HG02970 (cell line): ENCODE measurements at regions not wholly inside any gene's neighbourhood (a gene's known extent, or its start where the extent isn't known, plus 50 kb on each side); places are given as distances from the start of the nearest gene placed in this dataset.
"Not testable (repeated sequence)": the region's sequence is repeated elsewhere in the genome, so short reads cannot be mapped to it uniquely, and the experiment has no call there.

Experiments
- ATAC-seq: cut with Tn5 transposase; IDR thresholded peaks from one replicate; pipeline ENCODE4 v1.9.1; 2021; ENCODE audit warnings: mild to moderate bottlenecking, moderate library complexity, moderate number of reproducible peaks; ENCODE audit not compliant: unreplicated experiment, low FRiP score

DNA sequence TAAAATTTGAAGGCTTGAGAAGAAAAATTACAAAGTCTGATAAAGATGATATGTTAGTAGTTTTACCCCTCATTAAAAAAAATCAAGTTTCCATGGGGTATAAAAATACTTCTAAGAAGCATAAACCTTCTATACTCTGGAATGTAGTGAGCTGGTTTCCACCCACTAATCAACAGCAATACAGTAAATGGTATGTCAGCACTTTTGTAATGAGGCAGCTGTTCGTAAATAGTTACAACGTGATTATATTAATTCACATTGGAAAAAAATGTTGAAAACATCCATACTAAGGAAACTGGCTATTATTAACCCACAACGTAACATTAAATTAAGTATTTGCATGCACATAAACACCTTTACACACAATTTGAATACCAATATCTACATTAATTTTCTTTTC is 283.1 kb upstream of the FAM174A start:
- ATAC-seq, result no peak

DNA sequence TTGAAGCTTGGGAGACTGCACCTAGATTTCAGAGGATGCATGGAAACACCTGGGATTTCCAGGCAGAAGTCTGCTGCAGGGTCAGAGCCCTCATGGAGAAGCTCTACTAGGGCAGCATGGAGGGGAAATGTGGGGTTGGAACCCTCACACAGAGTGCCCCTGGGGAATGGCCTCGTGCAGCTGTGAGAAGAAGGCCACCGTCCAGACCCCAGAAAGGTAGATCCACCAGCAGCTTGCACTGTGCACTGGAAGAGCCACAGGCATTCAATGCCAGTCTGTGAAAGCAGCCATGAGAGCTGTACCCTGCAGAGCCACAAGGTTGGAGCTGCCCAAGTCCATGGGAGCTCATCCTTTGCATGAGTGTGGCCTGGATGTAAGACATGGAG is 285.3 kb upstream of the FAM174A start:
- ATAC-seq, result no peak

DNA sequence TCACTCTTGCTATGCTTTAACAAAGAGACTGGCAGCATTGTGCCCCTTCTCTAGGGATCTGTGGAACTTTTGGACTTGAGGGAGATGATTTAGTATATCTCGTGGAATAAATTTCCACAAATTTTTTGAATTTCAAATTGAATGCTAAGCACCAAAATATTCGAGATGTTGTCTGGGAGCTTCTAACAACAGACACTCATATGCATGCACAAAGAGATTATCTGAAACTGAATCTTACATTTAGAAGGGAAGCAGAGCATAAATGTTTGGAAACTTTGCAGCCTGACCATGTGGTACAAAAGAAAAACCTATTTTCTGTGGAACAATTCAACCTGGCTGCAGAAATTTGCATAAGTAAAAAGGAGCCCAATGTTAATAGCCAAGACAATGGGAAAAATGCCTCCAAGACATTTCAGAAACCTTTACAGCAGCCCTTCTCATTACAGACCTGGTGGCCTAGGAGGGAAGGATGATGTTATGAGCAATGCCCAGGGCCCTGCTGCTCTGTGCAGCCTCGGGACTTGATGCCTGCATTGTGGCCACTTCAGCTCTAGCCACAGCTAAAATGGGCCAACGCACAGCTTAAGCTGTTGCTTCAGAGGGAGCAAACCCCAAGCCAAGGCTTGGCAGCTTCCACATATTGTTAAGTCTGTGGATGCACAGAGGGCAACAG is 285.8 kb upstream of the FAM174A start:
- ATAC-seq, result no peak

DNA sequence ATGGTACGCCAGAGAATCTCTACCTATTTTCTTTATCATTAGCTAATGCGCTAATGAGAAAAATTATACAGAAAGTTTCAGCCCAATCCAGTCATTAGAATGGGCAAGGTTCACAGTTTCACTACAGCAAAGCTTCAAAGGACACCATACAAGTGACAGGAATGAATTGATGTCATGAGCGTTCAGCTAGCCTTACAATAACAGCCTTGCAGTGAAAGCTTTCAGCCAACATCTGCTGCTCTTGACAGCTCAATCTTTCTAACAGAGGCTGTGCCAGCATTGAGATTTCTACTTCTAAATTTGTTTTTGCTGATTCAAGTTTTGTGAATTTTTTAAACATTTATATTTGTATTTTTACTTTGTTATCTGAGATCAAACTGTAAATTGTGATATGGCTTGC is 302.4 kb upstream of the FAM174A start:
- ATAC-seq, result no peak

DNA sequence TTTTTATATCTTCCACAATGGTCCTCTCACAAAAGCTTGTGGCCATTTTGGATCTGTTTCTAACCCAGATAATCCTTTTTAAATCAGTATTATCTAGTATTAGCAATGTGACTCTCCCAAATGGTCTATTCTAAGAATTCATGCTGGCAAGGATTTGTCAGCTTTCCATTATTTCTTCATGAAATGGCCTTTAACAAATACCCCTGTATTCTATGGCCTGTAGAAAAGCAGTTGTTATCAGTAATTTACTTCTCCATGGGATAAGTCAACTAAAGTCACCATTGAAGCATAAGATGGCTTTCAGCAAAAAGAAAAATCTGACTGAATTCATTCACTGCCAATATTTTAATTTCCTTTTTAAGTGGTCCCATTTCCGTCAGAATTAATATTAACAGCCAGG is 346.4 kb upstream of the FAM174A start:
- ATAC-seq, result no peak

DNA sequence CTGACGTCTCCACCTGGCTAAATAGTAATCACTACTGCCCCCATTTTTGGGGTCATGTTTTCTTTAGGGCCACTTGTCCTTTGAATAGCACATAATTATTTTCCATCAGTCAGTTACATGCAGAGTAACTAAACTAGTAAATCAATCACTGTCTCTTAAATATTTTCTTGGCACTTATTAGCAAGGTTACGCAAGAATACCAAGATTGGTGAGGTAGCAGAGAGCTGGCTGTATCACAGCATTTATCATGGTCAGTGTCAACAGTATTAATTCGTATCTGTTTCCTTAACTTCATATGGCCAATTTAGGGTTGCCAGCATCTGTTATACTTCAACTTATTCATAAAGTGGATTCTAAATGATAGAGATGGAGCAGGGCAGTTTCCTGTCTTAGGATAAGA is 346.8 kb upstream of the FAM174A start:
- no peak for ATAC-seq

DNA sequence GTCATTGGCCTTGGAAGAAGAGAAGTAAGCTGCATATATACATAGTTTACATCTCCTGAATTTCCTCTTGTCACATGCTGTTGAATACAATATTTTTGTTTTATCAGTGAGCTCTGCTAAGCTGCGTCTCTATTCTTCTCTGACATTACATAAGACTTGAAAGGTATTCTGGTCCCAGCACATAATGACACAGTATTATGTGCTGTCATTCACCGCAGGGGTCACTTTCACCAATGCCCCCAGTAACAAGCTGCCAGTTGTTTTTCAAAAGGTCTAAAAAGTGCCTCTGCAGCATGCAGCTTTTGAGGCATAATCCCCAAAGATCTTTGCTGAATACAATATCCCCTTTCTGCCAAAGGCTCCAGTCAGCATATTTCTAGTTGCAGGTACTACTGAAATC is 349.0 kb upstream of the FAM174A start:
- no peak for ATAC-seq

DNA sequence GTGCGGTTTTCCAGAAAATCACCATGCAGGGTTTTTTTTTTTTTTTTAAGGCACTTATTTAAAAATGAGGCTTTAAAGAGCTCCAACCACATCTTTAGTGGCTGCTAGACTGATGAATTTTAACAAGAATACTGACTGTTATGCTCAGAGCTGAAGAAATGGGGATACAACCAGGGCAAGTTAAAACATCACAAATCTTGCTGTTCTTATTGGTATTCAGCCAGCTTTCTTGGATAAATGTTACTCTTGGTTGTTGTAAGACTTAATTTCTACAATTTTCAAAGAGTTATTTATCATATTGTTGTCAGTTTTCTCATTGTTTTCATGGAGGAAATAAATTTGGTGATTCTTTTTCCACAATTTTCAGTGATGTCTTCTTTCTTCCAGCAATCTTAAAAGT is 352.8 kb upstream of the FAM174A start:
- ATAC-seq, result no peak

DNA sequence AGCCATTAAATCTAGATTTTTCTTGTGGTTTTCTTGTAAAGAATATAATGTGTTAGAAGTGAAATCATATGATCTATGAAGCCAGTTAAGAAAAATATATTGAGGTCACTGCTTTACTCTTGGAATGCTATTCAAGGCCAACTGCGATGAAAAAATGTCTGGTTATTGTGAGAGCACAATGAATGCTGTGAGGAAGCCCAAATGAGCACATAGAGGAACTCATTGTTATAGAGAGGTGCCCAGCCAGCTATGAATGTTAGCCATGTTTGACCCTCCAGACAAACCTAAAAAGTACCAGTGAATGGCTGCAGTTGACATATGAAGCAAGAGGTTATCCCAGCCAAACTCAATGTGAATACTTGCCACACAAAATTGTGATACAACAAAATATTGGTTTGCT is 359.8 kb upstream of the FAM174A start:
- no peak for ATAC-seq

DNA sequence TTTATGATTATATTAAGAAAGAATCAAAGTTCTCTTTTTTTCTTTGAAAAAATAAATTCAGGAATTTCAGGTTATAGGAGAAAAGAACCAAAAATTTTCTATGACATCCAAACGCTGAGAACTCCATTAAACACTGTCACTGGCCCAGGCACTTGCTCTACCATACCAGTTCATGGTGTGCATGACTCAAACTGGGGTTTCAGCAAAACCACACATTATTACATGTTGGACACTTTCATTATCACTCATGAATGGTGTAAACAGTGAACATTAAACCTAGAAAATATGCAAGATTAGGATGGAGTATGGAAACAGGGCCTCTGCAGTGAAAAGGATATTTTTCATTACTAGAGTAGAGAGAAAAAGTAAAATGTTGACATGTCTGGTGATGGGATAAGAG is 369.9 kb upstream of the FAM174A start:
- peak; percentile 100 for ATAC-seq

DNA sequence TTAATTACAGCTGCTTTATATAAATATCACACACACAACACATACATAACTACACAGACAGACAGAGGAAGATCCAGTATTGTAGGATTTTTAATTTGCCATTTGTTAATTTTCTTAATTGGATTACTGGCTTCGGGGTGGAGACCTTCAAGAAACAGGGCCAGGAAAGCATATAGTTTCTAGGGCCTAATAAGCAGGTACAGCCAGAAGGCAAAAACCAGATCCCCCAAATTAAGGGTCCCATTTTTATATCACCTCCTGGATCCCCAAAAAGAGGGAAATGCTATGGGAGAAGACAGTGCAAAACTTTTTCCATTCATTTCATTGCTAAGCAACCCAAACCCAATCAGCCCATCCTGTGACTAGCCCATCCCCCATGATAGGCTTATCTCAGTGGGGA is 373.3 kb upstream of the FAM174A start:
- no peak for ATAC-seq

DNA sequence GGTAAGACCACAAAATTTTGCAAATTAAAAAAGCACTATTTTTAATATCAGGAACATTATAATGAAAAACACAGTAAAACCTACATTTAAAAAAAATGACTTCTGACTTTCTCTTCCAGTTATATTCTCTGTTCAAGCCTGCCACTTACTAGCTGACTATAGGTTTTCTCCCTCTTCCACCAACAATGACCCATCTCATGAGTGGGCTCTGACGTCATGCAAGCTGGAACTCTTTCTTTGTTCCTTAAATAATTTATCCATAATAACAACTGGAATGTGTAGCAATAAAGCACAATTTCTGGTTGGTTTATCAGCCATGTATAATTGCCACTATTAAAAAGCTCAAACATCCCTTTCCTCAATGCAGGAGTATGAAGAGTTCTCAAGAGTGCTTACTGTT is 378.1 kb upstream of the FAM174A start:
- ATAC-seq, result no peak

DNA sequence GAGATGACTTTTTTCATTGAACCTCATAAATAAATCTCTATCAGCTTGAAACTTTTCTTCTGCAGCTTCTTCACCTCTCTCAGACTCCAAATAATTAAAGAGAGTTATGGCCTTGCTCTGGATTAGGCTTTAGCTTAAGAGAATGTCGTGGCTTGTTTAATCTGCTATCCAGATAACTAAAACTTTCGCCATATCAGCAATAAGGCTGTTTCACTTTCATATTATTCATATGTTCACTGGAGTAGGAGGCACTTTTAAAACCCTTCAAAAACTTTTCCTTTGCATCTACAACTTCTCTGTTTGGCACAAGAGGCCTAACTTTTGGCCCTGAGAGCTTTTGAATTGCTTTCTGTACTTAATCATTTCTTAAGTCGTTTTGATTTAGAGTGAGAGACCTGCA is 386.9 kb upstream of the FAM174A start:
- ATAC-seq, result no peak

DNA sequence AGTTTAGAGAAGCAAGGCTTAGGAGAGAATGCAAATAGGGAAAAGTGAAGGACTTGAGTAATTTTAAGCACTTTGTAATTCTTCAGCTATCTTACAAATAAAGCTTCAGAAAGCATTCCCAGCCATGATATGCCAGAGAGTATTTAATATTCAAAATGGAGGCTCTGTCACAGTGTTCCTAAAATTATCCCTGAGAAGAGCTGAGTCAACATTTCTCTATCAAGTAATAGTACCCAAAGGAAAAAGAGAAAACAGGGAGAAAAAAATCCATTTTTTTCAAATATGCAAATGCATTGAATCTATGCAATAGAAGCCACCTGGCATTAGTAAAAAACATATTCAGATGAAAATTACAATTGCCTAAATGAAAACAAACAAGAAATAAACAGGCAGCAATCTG is 392.6 kb upstream of the FAM174A start:
- no peak for ATAC-seq

DNA sequence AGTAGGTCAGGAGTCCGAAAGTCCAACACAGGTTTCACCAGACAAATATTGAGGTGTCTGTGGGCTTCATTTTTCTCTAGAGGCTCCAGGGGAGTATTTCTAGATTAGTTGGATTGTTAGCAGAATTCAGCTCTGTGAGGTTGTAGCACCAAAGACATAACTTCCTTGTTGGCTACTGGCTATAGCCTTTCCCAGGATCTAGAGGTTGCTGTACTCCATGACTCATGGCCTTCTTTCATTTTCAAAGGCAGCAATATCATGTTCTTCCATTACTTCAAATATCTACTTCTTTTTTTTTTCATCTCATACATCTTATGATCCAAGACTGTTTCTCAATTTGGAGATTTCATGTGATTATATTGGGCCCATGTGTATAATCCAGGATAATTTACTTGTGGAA is 404.0 kb upstream of the FAM174A start:
- ATAC-seq, result no peak

DNA sequence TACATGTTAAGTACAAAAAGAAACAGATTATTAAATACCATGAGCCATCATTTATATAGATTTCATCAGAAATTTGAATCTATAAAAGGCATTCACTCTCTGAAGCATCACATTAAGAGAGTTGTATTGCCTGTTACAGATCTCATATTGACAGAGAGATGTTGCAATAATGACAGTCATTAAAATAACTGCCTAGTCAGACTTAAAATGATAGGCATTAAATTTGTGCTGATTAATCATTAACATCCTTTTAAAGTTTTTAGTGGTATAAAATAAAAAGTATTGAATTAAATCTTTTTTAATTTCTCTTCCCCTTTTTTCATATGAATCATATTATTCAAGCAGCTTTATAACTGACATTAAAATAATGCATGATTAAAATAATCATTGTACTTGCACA is 404.9 kb upstream of the FAM174A start:
- no peak for ATAC-seq

DNA sequence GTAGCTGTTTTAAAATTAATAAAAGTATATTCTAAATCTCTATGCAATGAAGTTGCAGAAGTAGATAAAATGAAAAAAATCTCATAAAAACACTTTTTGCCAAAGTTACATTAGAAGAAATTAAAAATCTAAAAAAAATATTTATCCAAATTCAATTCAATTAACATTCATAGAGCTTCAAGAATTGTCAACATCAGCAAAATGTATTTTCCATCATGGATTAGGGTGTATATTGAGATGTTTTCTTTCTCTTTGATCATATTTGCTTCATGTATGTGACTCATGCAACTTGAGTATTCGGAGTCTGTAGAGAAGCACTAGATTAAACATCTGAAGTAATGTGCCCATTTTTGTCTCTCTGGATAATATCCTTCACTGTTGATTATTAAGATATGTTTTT is 415.3 kb upstream of the FAM174A start:
- ATAC-seq, result no peak

DNA sequence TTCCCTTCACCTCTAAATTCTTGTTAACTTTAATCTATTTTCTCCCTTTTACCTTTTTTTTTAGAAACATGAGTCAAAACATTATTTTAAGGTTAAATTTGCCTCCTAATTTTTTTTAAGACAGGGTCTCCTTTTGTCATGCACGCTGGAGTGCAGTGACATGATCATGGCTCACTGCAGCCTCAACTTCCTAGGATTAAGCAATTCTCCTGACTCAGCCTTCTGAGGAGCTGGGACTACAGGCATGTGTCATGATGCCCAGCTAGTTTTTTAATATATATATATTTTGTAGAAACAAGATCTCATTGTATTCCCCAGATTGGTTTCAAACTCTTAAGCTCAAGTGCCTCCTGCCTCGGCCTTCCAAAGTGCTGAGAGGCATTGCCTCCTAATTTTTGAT is 424.7 kb upstream of the FAM174A start:
- no peak for ATAC-seq

DNA sequence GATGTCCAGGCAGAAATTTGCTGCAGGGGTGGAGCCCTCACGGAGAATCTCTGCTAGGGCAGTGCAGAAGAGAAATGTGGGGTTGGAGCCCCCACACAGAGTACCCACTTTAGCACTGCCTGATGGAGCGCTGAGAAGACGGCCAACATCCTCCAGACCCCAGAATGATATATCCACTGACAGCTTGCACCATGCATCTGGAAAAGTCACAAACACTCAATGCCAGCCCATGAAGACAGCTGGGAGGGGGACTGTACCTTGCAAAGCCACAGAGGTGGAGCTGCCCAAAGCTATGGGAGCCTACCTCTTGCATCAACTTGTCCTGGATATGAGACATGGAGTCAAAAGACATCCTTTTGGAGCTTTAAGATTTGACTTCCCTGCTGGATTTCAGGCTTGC is 426.3 kb upstream of the FAM174A start:
- ATAC-seq, result no peak

DNA sequence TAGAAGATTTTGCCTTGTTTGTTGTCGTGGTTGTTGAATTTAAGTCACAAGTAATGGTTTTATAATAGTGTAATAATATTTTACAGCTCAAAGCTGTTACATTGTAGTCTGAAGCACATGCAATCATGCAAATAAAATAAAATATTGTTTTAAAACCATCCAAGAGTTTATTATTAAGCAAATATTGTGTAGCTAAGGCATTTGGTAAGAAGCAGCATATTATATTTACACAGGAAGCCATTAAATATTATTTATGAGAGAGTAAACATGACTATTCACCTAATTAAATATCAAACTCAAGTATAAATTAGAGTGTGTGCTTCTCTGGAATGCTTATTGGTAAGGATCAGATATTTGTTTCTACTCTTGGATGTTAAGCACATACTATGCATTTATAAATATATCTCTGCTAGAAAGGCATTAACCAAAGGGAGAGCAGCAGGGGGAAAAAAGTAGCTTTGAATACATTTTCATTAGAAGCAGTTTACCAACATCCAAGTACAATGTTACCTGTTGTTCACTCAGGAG is 431.5 kb upstream of the FAM174A start:
- not testable (repeated sequence) for ATAC-seq

DNA sequence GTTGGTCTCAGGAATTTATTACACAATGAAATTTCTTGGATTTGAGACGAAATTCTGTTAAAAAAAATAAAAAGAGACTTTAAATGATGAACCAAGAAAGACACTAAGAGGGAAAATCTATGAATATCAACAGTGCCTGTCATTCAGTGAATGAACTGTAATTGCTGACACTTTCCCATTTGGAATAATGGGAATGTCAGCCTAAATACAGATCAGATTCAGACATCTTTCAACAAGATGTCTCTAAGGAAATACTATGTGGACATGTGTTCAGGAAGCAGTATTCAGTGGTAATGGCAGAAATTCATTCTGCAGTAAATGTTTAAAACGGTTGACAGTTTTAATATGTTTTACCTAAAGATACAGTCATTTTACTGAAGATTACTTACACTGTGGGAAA is 433.7 kb upstream of the FAM174A start:
- ATAC-seq, result not testable (repeated sequence)

DNA sequence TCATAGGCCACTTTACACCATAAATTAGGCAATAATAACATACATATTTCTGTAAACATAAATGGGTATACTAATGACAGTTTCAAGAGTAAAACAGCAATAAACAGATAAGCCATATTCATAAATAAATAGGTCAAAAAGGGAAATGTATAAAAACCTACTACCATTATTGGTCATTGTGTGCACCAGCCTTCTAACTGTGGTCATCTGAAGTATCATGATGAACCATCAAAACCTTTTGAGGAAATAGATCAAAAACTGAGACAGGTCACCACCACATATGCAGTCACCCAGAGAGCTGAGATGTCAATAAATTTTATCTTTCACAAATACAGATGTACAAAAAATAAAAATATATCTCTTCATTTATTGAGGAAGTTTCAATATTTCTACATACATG is 438.8 kb upstream of the FAM174A start:
- not testable (repeated sequence) for ATAC-seq

DNA sequence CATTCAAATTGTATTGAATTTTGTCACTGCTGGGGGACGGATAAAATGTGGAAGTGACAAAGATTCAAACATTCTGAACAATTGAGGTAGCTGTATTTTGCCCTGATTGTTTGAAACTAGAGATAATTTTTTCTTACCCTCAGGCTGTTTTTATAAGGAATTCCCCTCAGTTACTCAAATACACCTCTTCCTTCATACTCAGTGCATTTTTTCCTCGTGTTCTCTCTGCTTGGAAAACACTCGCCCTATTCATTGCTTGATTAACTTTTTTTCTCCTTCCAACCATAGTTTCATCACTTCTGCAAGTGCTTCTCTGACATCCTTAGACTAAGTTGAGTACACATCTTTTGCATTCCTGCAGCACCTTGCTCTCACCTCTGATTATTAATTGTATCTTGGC is 454.5 kb upstream of the FAM174A start:
- not testable (repeated sequence) for ATAC-seq
